HepG2 (cell line): ENCODE measurements at regions not wholly inside any gene's neighbourhood (a gene's known extent, or its start where the extent isn't known, plus 50 kb on each side); places are given as distances from the start of the nearest gene placed in this dataset.

ENCODE experiments used
- ATAC-seq: fragments of 200-7000 bp; cut with Tn5 transposase; 3 replicates; pipeline ENCODE4 v1.9.1; 2020; ENCODE audit warnings: mild to moderate bottlenecking, moderate library complexity
- BruUV-seq: library from RNA; stranded (reverse); fragments of 400-500 nt; replicated peaks from 2 replicates; lab custom pipeline; 2021; lab: Mats Ljungman, UMichigan
- CTCF ChIA-PET: fragments of 300-600 bp; formaldehyde crosslinking; extraction: SDS; loops from one replicate; lab custom pipeline; 2021; ENCODE audit warnings: low total read pairs, inconsistent platforms, low intra/inter-chr PET ratio; lab: Yijun Ruan, JAX
- POLR2A ChIA-PET: fragments of 350-600 bp; sonication (Branson Sonifier 250); formaldehyde crosslinking; loops from one replicate; lab custom pipeline; 2020; ENCODE audit warnings: antibody characterized with exemption, inconsistent platforms; lab: Yijun Ruan, JAX
- DNase-seq: peaks from one replicate; pipeline ENCODE4 v3.0.0-alpha.2; 2015; ENCODE audit warnings: low spot score
- FAIRE-seq: peaks from 3 replicates; lab custom pipeline; 2011; peaks lifted over from hg19 to GRCh38; lab: Jason Lieb, UNC
- H2AFZ ChIP-seq: one replicate; pipeline ENCODE4 v1.6.1; 2011; ENCODE audit warnings: low read length, inconsistent platforms
- H3K27ac ChIP-seq: fragments of 300-600 bp; 3 replicates; pipeline ENCODE4 v1.8.0; 2011; ENCODE audit warnings: mixed run types, mild to moderate bottlenecking, mixed read lengths, low read length, inconsistent platforms; ENCODE audit not compliant: insufficient read depth; ENCODE audit errors: extremely low read length
- H3K27me3 ChIP-seq, 2 experiments: fragments of 200-600 bp in 1 of 2; 2 replicates in 1 of 2; 3 replicates in 1 of 2; pipeline versions ENCODE4 v1.6.0 to v1.8.0; 2011; ENCODE audit warnings: low read length in 2 of 2, mild to moderate bottlenecking in 2 of 2, moderate library complexity in 2 of 2, inconsistent platforms in 1 of 2; ENCODE audit not compliant: insufficient read depth in 2 of 2, control insufficient read depth in 1 of 2
- H3K36me3 ChIP-seq, 2 experiments: fragments of 200-600 bp in 1 of 2; replicated peaks in 1 of 2; 2 replicates in 1 of 2; 3 replicates in 1 of 2; pipeline versions ENCODE4 v1.5.1 to v1.8.0; 2011; ENCODE audit warnings: low read length in 2 of 2, inconsistent platforms in 1 of 2; ENCODE audit not compliant: insufficient read depth in 2 of 2, control insufficient read depth in 1 of 2
- H3K4me1 ChIP-seq: 2 replicates; pipeline ENCODE4 v1.5.1; 2012; ENCODE audit warnings: low read length, inconsistent platforms; ENCODE audit not compliant: insufficient read depth
- H3K4me2 ChIP-seq: 2 replicates; pipeline ENCODE4 v1.6.0; 2011; ENCODE audit warnings: low read depth, low read length, inconsistent platforms
- H3K4me3 ChIP-seq, 3 experiments: fragments of 200-600 bp in 1 of 3; sonication (generic), shearing (Covaris generic) in 1 of 3; replicated peaks in 1 of 3; 2 replicates each; pipeline ENCODE4 v1.5.1; 2011 to 2016; ENCODE audit warnings: low read length in 3 of 3, inconsistent platforms in 2 of 3, low read depth in 2 of 3, mild to moderate bottlenecking in 2 of 3, control low read depth in 1 of 3, mixed read lengths in 1 of 3; ENCODE audit not compliant: insufficient read depth in 1 of 3
- H3K79me2 ChIP-seq: one replicate; pipeline ENCODE4 v1.6.1; 2011; ENCODE audit warnings: low read length, inconsistent platforms; ENCODE audit not compliant: insufficient read depth
- H3K9ac ChIP-seq: 2 replicates; pipeline ENCODE4 v1.6.0; 2011; ENCODE audit warnings: mild to moderate bottlenecking, low read depth, low read length, inconsistent platforms; ENCODE audit not compliant: insufficient read depth
- H3K9me3 ChIP-seq: 2 replicates; pipeline ENCODE4 v1.5.1; 2012; ENCODE audit warnings: mild to moderate bottlenecking, low read length
- H4K20me1 ChIP-seq: 2 replicates; pipeline ENCODE4 v1.6.0; 2011; ENCODE audit warnings: inconsistent platforms, mild to moderate bottlenecking, low read length, moderate library complexity; ENCODE audit not compliant: insufficient read depth
- CENPX ChIP-seq: sonication (generic); formaldehyde crosslinking; IDR thresholded peaks from 2 replicates; pipeline ENCODE4 v1.9.0; 2021; ENCODE audit warnings: mild to moderate bottlenecking, missing genetic modification reagents, moderate library complexity
- EZH2 ChIP-seq: conservative IDR thresholded peaks from 2 replicates; pipeline ENCODE4 v1.6.1; 2012; ENCODE audit warnings: mild to moderate bottlenecking, low read depth, low read length, moderate library complexity
- IRF2 ChIP-seq: IDR thresholded peaks from 2 replicates; pipeline ENCODE4 v1.6.1; 2018; ENCODE audit warnings: missing genetic modification reagents, missing compliant biosample characterization
- KAT7 ChIP-seq: IDR thresholded peaks from 2 replicates; pipeline ENCODE4 v1.6.1; 2018; ENCODE audit warnings: borderline replicate concordance, missing compliant biosample characterization
- MAFG ChIP-seq: sonication (generic); formaldehyde crosslinking; IDR thresholded peaks from 2 replicates; pipeline ENCODE4 v1.5.1; 2020; ENCODE audit warnings: mild to moderate bottlenecking, missing genetic modification reagents
- MED13 ChIP-seq: sonication (generic); formaldehyde crosslinking; IDR thresholded peaks from 2 replicates; pipeline ENCODE4 v1.5.0; 2020; ENCODE audit warnings: missing genetic modification reagents
- NFE2 ChIP-seq: sonication (generic); formaldehyde crosslinking; IDR thresholded peaks from 2 replicates; pipeline ENCODE4 v1.4.0; 2020; ENCODE audit warnings: missing genetic modification reagents
- POLR2AphosphoS2 ChIP-seq: IDR thresholded peaks from 2 replicates; pipeline ENCODE4 v1.6.1; 2011; ENCODE audit warnings: low read depth, low read length, improper control_type of control experiment
- RNF2 ChIP-seq: fragments of 450-650 bp; conservative IDR thresholded peaks from 2 replicates; pipeline ENCODE4 v1.6.1; 2016; ENCODE audit warnings: low read depth
- SYNCRIP ChIP-seq: fragments of 200-400 bp; formaldehyde crosslinking; IDR thresholded peaks from 2 replicates; pipeline ENCODE4 v1.6.1; 2018; ENCODE audit warnings: mild to moderate bottlenecking, low read depth, low read length; ENCODE audit not compliant: insufficient read depth
- ZBTB8A ChIP-seq: sonication (generic); formaldehyde crosslinking; IDR thresholded peaks from 2 replicates; pipeline ENCODE4 v1.4.0; 2020; ENCODE audit warnings: mild to moderate bottlenecking, low read depth, missing genetic modification reagents, borderline replicate concordance
- ZNF703 ChIP-seq: sonication (generic); formaldehyde crosslinking; IDR thresholded peaks from 2 replicates; pipeline ENCODE4 v1.5.1; 2020; ENCODE audit warnings: missing genetic modification reagents, mild to moderate bottlenecking, moderate library complexity, borderline replicate concordance
- WGBS: methylation state at CpG from one replicate; pipeline ENCODE4 v1.1.6; 2017; ENCODE audit warnings: low lambda C conversion rate; 5-methylcytosine and 5-hydroxymethylcytosine counted together
- in situ Hi-C: cut with HindIII; loops from 2 replicates; pipeline ENCODE4 v1.10.0; 2017; ENCODE audit warnings: low pct_unique_long_range_greater_than_20kb; ENCODE audit not compliant: extremely low pct_ligation_motif_present
- intact Hi-C: fragments of 100-400 bp; cut with micrococcal nuclease; formaldehyde crosslinking; loops from one replicate; pipeline ENCODE4 v1.10.0; 2022; ENCODE audit not compliant: unreplicated experiment
- TF ChIP-seq, protein P1 (sequence below): sonication (generic); formaldehyde crosslinking; IDR thresholded peaks from 2 replicates; pipeline ENCODE4 v1.4.0; 2020; ENCODE audit warnings: missing genetic modification reagents, mild to moderate bottlenecking, borderline replicate concordance
- TF ChIP-seq, protein P2 (sequence below): sonication (generic); formaldehyde crosslinking; IDR thresholded peaks from 2 replicates; pipeline ENCODE4 v1.5.1; 2020; ENCODE audit warnings: mild to moderate bottlenecking, missing genetic modification reagents, borderline replicate concordance
- TF ChIP-seq, protein P3 (sequence below): sonication (generic); formaldehyde crosslinking; IDR thresholded peaks from 2 replicates; pipeline ENCODE4 v1.9.0; 2021; ENCODE audit warnings: mild to moderate bottlenecking, missing genetic modification reagents

- TF ChIP-seq NFE2 (no peak), ZBTB8A (CRISPR knock-in tag) (no peak), MAFG (no peak), RNF2 (no peak)
- TF ChIP-seq, protein P1, sequence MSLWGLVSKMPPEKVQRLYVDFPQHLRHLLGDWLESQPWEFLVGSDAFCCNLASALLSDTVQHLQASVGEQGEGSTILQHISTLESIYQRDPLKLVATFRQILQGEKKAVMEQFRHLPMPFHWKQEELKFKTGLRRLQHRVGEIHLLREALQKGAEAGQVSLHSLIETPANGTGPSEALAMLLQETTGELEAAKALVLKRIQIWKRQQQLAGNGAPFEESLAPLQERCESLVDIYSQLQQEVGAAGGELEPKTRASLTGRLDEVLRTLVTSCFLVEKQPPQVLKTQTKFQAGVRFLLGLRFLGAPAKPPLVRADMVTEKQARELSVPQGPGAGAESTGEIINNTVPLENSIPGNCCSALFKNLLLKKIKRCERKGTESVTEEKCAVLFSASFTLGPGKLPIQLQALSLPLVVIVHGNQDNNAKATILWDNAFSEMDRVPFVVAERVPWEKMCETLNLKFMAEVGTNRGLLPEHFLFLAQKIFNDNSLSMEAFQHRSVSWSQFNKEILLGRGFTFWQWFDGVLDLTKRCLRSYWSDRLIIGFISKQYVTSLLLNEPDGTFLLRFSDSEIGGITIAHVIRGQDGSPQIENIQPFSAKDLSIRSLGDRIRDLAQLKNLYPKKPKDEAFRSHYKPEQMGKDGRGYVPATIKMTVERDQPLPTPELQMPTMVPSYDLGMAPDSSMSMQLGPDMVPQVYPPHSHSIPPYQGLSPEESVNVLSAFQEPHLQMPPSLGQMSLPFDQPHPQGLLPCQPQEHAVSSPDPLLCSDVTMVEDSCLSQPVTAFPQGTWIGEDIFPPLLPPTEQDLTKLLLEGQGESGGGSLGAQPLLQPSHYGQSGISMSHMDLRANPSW (CRISPR knock-in tag), result no peak
Measured at GRCh38 chr10:124158592-124158991, 65.2 kb upstream of the CHST15 start (continued).

- BruUV-seq, result no TSS peak
- no peak for FAIRE-seq
- POLR2A ChIA-PET, result no interaction called here
- TF ChIP-seq CENPX (no peak), ZNF703 (no peak), EZH2 (no peak), SYNCRIP (no peak), POLR2AphosphoS2 (no peak), MED13 (CRISPR knock-in tag) (no peak), IRF2 (CRISPR knock-in tag) (no peak), KAT7 (CRISPR knock-in tag) (no peak)
- TF ChIP-seq, protein P2, sequence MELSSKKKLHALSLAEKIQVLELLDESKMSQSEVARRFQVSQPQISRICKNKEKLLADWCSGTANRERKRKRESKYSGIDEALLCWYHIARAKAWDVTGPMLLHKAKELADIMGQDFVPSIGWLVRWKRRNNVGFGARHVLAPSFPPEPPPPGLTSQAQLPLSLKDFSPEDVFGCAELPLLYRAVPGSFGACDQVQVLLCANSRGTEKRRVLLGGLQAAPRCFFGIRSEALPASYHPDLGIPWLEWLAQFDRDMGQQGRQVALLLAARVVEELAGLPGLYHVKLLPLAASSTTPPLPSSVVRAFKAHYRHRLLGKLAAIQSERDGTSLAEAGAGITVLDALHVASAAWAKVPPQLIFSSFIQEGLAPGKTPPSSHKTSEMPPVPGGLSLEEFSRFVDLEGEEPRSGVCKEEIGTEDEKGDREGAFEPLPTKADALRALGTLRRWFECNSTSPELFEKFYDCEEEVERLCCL, result no peak
- TF ChIP-seq, protein P3, sequence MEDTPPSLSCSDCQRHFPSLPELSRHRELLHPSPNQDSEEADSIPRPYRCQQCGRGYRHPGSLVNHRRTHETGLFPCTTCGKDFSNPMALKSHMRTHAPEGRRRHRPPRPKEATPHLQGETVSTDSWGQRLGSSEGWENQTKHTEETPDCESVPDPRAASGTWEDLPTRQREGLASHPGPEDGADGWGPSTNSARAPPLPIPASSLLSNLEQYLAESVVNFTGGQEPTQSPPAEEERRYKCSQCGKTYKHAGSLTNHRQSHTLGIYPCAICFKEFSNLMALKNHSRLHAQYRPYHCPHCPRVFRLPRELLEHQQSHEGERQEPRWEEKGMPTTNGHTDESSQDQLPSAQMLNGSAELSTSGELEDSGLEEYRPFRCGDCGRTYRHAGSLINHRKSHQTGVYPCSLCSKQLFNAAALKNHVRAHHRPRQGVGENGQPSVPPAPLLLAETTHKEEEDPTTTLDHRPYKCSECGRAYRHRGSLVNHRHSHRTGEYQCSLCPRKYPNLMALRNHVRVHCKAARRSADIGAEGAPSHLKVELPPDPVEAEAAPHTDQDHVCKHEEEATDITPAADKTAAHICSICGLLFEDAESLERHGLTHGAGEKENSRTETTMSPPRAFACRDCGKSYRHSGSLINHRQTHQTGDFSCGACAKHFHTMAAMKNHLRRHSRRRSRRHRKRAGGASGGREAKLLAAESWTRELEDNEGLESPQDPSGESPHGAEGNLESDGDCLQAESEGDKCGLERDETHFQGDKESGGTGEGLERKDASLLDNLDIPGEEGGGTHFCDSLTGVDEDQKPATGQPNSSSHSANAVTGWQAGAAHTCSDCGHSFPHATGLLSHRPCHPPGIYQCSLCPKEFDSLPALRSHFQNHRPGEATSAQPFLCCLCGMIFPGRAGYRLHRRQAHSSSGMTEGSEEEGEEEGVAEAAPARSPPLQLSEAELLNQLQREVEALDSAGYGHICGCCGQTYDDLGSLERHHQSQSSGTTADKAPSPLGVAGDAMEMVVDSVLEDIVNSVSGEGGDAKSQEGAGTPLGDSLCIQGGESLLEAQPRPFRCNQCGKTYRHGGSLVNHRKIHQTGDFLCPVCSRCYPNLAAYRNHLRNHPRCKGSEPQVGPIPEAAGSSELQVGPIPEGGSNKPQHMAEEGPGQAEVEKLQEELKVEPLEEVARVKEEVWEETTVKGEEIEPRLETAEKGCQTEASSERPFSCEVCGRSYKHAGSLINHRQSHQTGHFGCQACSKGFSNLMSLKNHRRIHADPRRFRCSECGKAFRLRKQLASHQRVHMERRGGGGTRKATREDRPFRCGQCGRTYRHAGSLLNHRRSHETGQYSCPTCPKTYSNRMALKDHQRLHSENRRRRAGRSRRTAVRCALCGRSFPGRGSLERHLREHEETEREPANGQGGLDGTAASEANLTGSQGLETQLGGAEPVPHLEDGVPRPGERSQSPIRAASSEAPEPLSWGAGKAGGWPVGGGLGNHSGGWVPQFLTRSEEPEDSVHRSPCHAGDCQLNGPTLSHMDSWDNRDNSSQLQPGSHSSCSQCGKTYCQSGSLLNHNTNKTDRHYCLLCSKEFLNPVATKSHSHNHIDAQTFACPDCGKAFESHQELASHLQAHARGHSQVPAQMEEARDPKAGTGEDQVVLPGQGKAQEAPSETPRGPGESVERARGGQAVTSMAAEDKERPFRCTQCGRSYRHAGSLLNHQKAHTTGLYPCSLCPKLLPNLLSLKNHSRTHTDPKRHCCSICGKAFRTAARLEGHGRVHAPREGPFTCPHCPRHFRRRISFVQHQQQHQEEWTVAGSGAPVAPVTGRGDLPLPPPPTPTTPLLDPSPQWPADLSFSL (CRISPR knock-in tag), result no peak
Measured at GRCh38 chr10:124157271-124157681, 63.9 kb upstream of the CHST15 start.

More at GRCh38 chr10:124157271-124157681, 63.9 kb upstream of the CHST15 start:
- no peaks in the 10 kb centered on the region for H3K79me2 ChIP-seq
- peaks cover 34% of the 10 kb centered on the region for H3K4me1 ChIP-seq
- no peaks in the 10 kb centered on the region for H4K20me1 ChIP-seq
- H3K4me2 ChIP-seq, result no peak overlapping the region
- DNase-seq, result no peak
- H3K27me3 ChIP-seq, result peaks cover 3 to 27% of the 10 kb centered on the region in 2 experiments; a peak in 4 of 5 replicates
- H3K4me3 ChIP-seq, result no peak overlapping the region
- CTCF ChIA-PET, result no interaction called here
- 33% methylated on average over 3 of the region's 4 CpGs for WGBS
- H2AFZ ChIP-seq, result no peak overlapping the region
- in situ Hi-C loops, result no loop called here
- no peaks in the 10 kb centered on the region for H3K36me3 ChIP-seq
- no peak for ATAC-seq
- no peaks in the 10 kb centered on the region for H3K9me3 ChIP-seq
- intact Hi-C loops, result loop anchor here (10.0 kb wide), 2 partner anchors 132 to 162 kb away; no protein-coding TSS in a partner anchor
- no peak overlapping the region for H3K9ac ChIP-seq
- no peak overlapping the region for H3K27ac ChIP-seq
